ENCODE measurements at regions not wholly inside any gene's neighbourhood (a gene's known extent, or its start where the extent isn't known, plus 50 kb on each side); places are given as distances from the start of the nearest gene placed in this dataset.
"Not testable (repeated sequence)": the region's sequence is repeated elsewhere in the genome, so short reads cannot be mapped to it uniquely, and the experiment has no call there.

- FAIRE-seq (no peak), DNase-seq (ENCODE audit: extremely low spot score, insufficient read length, low read depth) (no peak)
Measured at GRCh38 chr3:72050048-72050632, 265.2 kb upstream of the PROK2 start.

- DNase-seq (ENCODE audit: extremely low spot score, insufficient read length, low read depth) (no peak), FAIRE-seq (no peak)
Measured at GRCh38 chr3:72049300-72049699, 264.4 kb upstream of the PROK2 start.

- FAIRE-seq (no peak), DNase-seq (ENCODE audit: extremely low spot score, insufficient read length, low read depth) (no peak)
Measured at GRCh38 chr3:72048873-72049272, 263.9 kb upstream of the PROK2 start.

- no peak for FAIRE-seq
- DNase-seq (ENCODE audit: extremely low spot score, insufficient read length, low read depth) = no peak
Measured at GRCh38 chr3:72047221-72047871, 262.4 kb upstream of the PROK2 start.

- FAIRE-seq = no peak
- DNase-seq (ENCODE audit: extremely low spot score, insufficient read length, low read depth) = no peak
Measured at GRCh38 chr3:72044231-72044855, 259.4 kb upstream of the PROK2 start.

- FAIRE-seq = peak; percentile 69
- DNase-seq (ENCODE audit: extremely low spot score, insufficient read length, low read depth) = no peak
Measured at GRCh38 chr3:72043204-72044133, 258.5 kb upstream of the PROK2 start.

GRCh38 chr3:72042397-72043203 lies 257.7 kb upstream of the PROK2 start:
- FAIRE-seq (no peak), DNase-seq (ENCODE audit: extremely low spot score, insufficient read length, low read depth) (no peak)

- FAIRE-seq (no peak), DNase-seq (ENCODE audit: extremely low spot score, insufficient read length, low read depth) (no peak)
Measured at GRCh38 chr3:72041511-72041910, 256.6 kb upstream of the PROK2 start.

- DNase-seq (ENCODE audit: extremely low spot score, insufficient read length, low read depth) (no peak), FAIRE-seq (no peak)
Measured at GRCh38 chr3:72041076-72041475, 256.1 kb upstream of the PROK2 start.

GRCh38 chr3:72039677-72040076 lies 254.7 kb upstream of the PROK2 start:
- DNase-seq (ENCODE audit: extremely low spot score, insufficient read length, low read depth) (no peak), FAIRE-seq (no peak)

- FAIRE-seq (no peak), DNase-seq (ENCODE audit: extremely low spot score, insufficient read length, low read depth) (no peak)
Measured at GRCh38 chr3:72036899-72037298, 252.0 kb upstream of the PROK2 start.

GRCh38 chr3:72035606-72036005 lies 250.7 kb upstream of the PROK2 start:
- DNase-seq (ENCODE audit: extremely low spot score, insufficient read length, low read depth) = no peak
- no peak for FAIRE-seq

GRCh38 chr3:72034986-72035385 lies 250.0 kb upstream of the PROK2 start:
- FAIRE-seq (no peak), DNase-seq (ENCODE audit: extremely low spot score, insufficient read length, low read depth) (no peak)

- DNase-seq (ENCODE audit: extremely low spot score, insufficient read length, low read depth) (no peak), FAIRE-seq (no peak)
Measured at GRCh38 chr3:72033666-72034428, 248.9 kb upstream of the PROK2 start.

GRCh38 chr3:72032441-72033135 lies 247.6 kb upstream of the PROK2 start:
- no peak for FAIRE-seq
- DNase-seq (ENCODE audit: extremely low spot score, insufficient read length, low read depth) = no peak

GRCh38 chr3:72031581-72031980 lies 246.6 kb upstream of the PROK2 start:
- DNase-seq (ENCODE audit: extremely low spot score, insufficient read length, low read depth) (no peak), FAIRE-seq (no peak)

GRCh38 chr3:72030296-72030695 lies 245.3 kb upstream of the PROK2 start:
- not testable (repeated sequence) for DNase-seq (ENCODE audit: extremely low spot score, insufficient read length, low read depth); FAIRE-seq

- FAIRE-seq; DNase-seq (ENCODE audit: extremely low spot score, insufficient read length, low read depth): not testable (repeated sequence)
Measured at GRCh38 chr3:72028726-72029125, 243.8 kb upstream of the PROK2 start.

All from GM18507 (cell line).